HepG2 (cell line): ENCODE measurements at regions not wholly inside any gene's neighbourhood (a gene's known extent, or its start where the extent isn't known, plus 50 kb on each side); places are given as distances from the start of the nearest gene placed in this dataset.
A peak's percentile ranks its signal among the peaks of the same experiment; 100 is the strongest.

ENCODE experiments used
- ATAC-seq: fragments of 200-7000 bp; cut with Tn5 transposase; 3 replicates; pipeline ENCODE4 v1.9.1; 2020; ENCODE audit warnings: mild to moderate bottlenecking, moderate library complexity
- BruUV-seq: library from RNA; stranded (reverse); fragments of 400-500 nt; replicated peaks from 2 replicates; lab custom pipeline; 2021; lab: Mats Ljungman, UMichigan
- CTCF ChIA-PET: fragments of 300-600 bp; formaldehyde crosslinking; extraction: SDS; loops from one replicate; lab custom pipeline; 2021; ENCODE audit warnings: low total read pairs, inconsistent platforms, low intra/inter-chr PET ratio; lab: Yijun Ruan, JAX
- POLR2A ChIA-PET: fragments of 350-600 bp; sonication (Branson Sonifier 250); formaldehyde crosslinking; loops from one replicate; lab custom pipeline; 2020; ENCODE audit warnings: antibody characterized with exemption, inconsistent platforms; lab: Yijun Ruan, JAX
- DNase-seq: peaks from one replicate; pipeline ENCODE4 v3.0.0-alpha.2; 2015; ENCODE audit warnings: low spot score
- FAIRE-seq: peaks from 3 replicates; lab custom pipeline; 2011; peaks lifted over from hg19 to GRCh38; lab: Jason Lieb, UNC
- H2AFZ ChIP-seq: one replicate; pipeline ENCODE4 v1.6.1; 2011; ENCODE audit warnings: low read length, inconsistent platforms
- H3K27ac ChIP-seq: fragments of 300-600 bp; 3 replicates; pipeline ENCODE4 v1.8.0; 2011; ENCODE audit warnings: mixed run types, mild to moderate bottlenecking, mixed read lengths, low read length, inconsistent platforms; ENCODE audit not compliant: insufficient read depth; ENCODE audit errors: extremely low read length
- H3K27me3 ChIP-seq, 2 experiments: fragments of 200-600 bp in 1 of 2; 2 replicates in 1 of 2; 3 replicates in 1 of 2; pipeline versions ENCODE4 v1.6.0 to v1.8.0; 2011; ENCODE audit warnings: low read length in 2 of 2, mild to moderate bottlenecking in 2 of 2, moderate library complexity in 2 of 2, inconsistent platforms in 1 of 2; ENCODE audit not compliant: insufficient read depth in 2 of 2, control insufficient read depth in 1 of 2
- H3K36me3 ChIP-seq, 2 experiments: fragments of 200-600 bp in 1 of 2; replicated peaks in 1 of 2; 2 replicates in 1 of 2; 3 replicates in 1 of 2; pipeline versions ENCODE4 v1.5.1 to v1.8.0; 2011; ENCODE audit warnings: low read length in 2 of 2, inconsistent platforms in 1 of 2; ENCODE audit not compliant: insufficient read depth in 2 of 2, control insufficient read depth in 1 of 2
- H3K4me1 ChIP-seq: 2 replicates; pipeline ENCODE4 v1.5.1; 2012; ENCODE audit warnings: low read length, inconsistent platforms; ENCODE audit not compliant: insufficient read depth
- H3K4me2 ChIP-seq: 2 replicates; pipeline ENCODE4 v1.6.0; 2011; ENCODE audit warnings: low read depth, low read length, inconsistent platforms
- H3K4me3 ChIP-seq, 3 experiments: fragments of 200-600 bp in 1 of 3; sonication (generic), shearing (Covaris generic) in 1 of 3; replicated peaks in 1 of 3; 2 replicates each; pipeline ENCODE4 v1.5.1; 2011 to 2016; ENCODE audit warnings: low read length in 3 of 3, inconsistent platforms in 2 of 3, low read depth in 2 of 3, mild to moderate bottlenecking in 2 of 3, control low read depth in 1 of 3, mixed read lengths in 1 of 3; ENCODE audit not compliant: insufficient read depth in 1 of 3
- H3K79me2 ChIP-seq: one replicate; pipeline ENCODE4 v1.6.1; 2011; ENCODE audit warnings: low read length, inconsistent platforms; ENCODE audit not compliant: insufficient read depth
- H3K9ac ChIP-seq: 2 replicates; pipeline ENCODE4 v1.6.0; 2011; ENCODE audit warnings: mild to moderate bottlenecking, low read depth, low read length, inconsistent platforms; ENCODE audit not compliant: insufficient read depth
- H3K9me3 ChIP-seq: 2 replicates; pipeline ENCODE4 v1.5.1; 2012; ENCODE audit warnings: mild to moderate bottlenecking, low read length
- H4K20me1 ChIP-seq: 2 replicates; pipeline ENCODE4 v1.6.0; 2011; ENCODE audit warnings: inconsistent platforms, mild to moderate bottlenecking, low read length, moderate library complexity; ENCODE audit not compliant: insufficient read depth
- MAFF ChIP-seq: IDR thresholded peaks from 2 replicates; pipeline ENCODE4 v1.6.1; 2011; ENCODE audit warnings: low read depth, low read length, improper control_type of control experiment
- MAFK ChIP-seq, 2 experiments: IDR thresholded peaks in 1 of 2; conservative IDR thresholded peaks in 1 of 2; 2 replicates each; pipeline ENCODE4 v1.6.1; 2011; ENCODE audit warnings: improper control_type of control experiment in 2 of 2, low read length in 2 of 2
- MTF2 ChIP-seq: sonication (generic); formaldehyde crosslinking; IDR thresholded peaks from 2 replicates; pipeline ENCODE4 v1.5.0; 2020; ENCODE audit warnings: missing genetic modification reagents, borderline replicate concordance
- TGIF2 ChIP-seq: IDR thresholded peaks from 2 replicates; pipeline ENCODE4 v1.6.1; 2016; ENCODE audit warnings: control low read depth, missing compliant biosample characterization
- ZNF674 ChIP-seq: sonication (generic); formaldehyde crosslinking; IDR thresholded peaks from 2 replicates; pipeline ENCODE4 v1.5.0; 2020; ENCODE audit warnings: low read depth, mild to moderate bottlenecking, missing genetic modification reagents
- ZNF724P ChIP-seq: sonication (generic); formaldehyde crosslinking; IDR thresholded peaks from 2 replicates; pipeline ENCODE4 v1.8.0; 2022; ENCODE audit warnings: missing genetic modification reagents, borderline replicate concordance
- WGBS: methylation state at CpG from one replicate; pipeline ENCODE4 v1.1.6; 2017; ENCODE audit warnings: low lambda C conversion rate; 5-methylcytosine and 5-hydroxymethylcytosine counted together
- in situ Hi-C: cut with HindIII; loops from 2 replicates; pipeline ENCODE4 v1.10.0; 2017; ENCODE audit warnings: low pct_unique_long_range_greater_than_20kb; ENCODE audit not compliant: extremely low pct_ligation_motif_present
- intact Hi-C: fragments of 100-400 bp; cut with micrococcal nuclease; formaldehyde crosslinking; loops from one replicate; pipeline ENCODE4 v1.10.0; 2022; ENCODE audit not compliant: unreplicated experiment

- no peak for FAIRE-seq
Measured at GRCh38 chr3:153069598-153070510, 92.2 kb upstream of the RAP2B start.

GRCh38 chr3:153070511-153070868 is 91.5 kb upstream of the RAP2B start:
- intact Hi-C loops (no loop called here), in situ Hi-C loops (no loop called here)
- Histone ChIP-seq H3K36me3 (no peaks in the 10 kb centered on the region), H3K79me2 (no peaks in the 10 kb centered on the region), H4K20me1 (no peaks in the 10 kb centered on the region), H3K27me3 (no peaks in the 10 kb centered on the region), H3K4me1 (no peaks in the 10 kb centered on the region), H2AFZ (no peak overlapping the region), H3K4me2 (no peak overlapping the region), H3K27ac (no peak overlapping the region), H3K9ac (no peak overlapping the region), H3K4me3 (no peak overlapping the region), H3K9me3 (no peaks in the 10 kb centered on the region)
- ChIA-PET CTCF (no interaction called here), POLR2A (no interaction called here)
- no peak for DNase-seq
- no peak for ATAC-seq
- 68% methylated on average over 1 of the region's 1 CpG for WGBS
- no peak for FAIRE-seq
- TF ChIP-seq TGIF2 (no peak), ZNF724P (no peak)
- no TSS peak for BruUV-seq

More at GRCh38 chr3:153069598-153070510, 92.2 kb upstream of the RAP2B start:
- Histone ChIP-seq H3K4me3 (no peak overlapping the region), H4K20me1 (no peaks in the 10 kb centered on the region), H3K27me3 (no peaks in the 10 kb centered on the region), H3K27ac (no peak overlapping the region), H3K4me1 (no peaks in the 10 kb centered on the region), H3K36me3 (no peaks in the 10 kb centered on the region), H3K9ac (no peak overlapping the region)
- intact Hi-C loops, result no loop called here
- in situ Hi-C loops, result no loop called here
- CTCF ChIA-PET, result no interaction called here
- POLR2A ChIA-PET, result no interaction called here
- DNase-seq (no peak), ATAC-seq (no peak)
- no TSS peak for BruUV-seq
- 21% methylated on average over 5 of the region's 5 CpGs for WGBS
- TF ChIP-seq ZNF674 (CRISPR knock-in tag) (no peak), MTF2 (CRISPR knock-in tag) (no peak), MAFK (conservative IDR thresholded peaks at IDR 0.05 in 1 of 2, IDR thresholded peaks at IDR 0.05 in 1 of 2; ENCODE audit: low read length in 2 of 2) (peak; percentile 74 to 83), MAFF (peak; percentile 75)
- TF ChIP-seq, all 625 proteins: peak for 2
- Histone ChIP-seq H3K79me2 (no peaks in the 10 kb centered on the region), H3K4me2 (no peak overlapping the region), H3K9me3 (no peaks in the 10 kb centered on the region), H2AFZ (no peak overlapping the region)
